Amniotic stem cell (primary cell): ENCODE measurements at regions not wholly inside any gene's neighbourhood (a gene's known extent, or its start where the extent isn't known, plus 50 kb on each side); places are given as distances from the start of the nearest gene placed in this dataset.

Experiments
- DNase-seq: peaks from one replicate; lab custom pipeline; 2025; lab: John Stamatoyannopoulos, UW

GRCh38 chr7:96410126-96410839, 88.4 kb upstream of the SLC25A13 start:
- DNase-seq, result no peak

- no peak for DNase-seq
These were observed 87.0 kb upstream of the SLC25A13 start for GRCh38 chr7:96408881-96409280.

- DNase-seq, result peak; percentile 52
These were observed 85.5 kb upstream of the SLC25A13 start for GRCh38 chr7:96407427-96407826.

- no peak for DNase-seq
These were observed 81.0 kb upstream of the SLC25A13 start for GRCh38 chr7:96402913-96403312.

GRCh38 chr7:96401200-96401599, 79.3 kb upstream of the SLC25A13 start:
- no peak for DNase-seq

- no peak for DNase-seq
These were observed 78.6 kb upstream of the SLC25A13 start for GRCh38 chr7:96400518-96400917.

GRCh38 chr7:96400001-96400400, 78.1 kb upstream of the SLC25A13 start:
- DNase-seq, result no peak

GRCh38 chr7:96397936-96398598, 76.2 kb upstream of the SLC25A13 start:
- no peak for DNase-seq

- peak; percentile 61 for DNase-seq
These were observed 66.9 kb upstream of the SLC25A13 start for GRCh38 chr7:96388620-96389383.

- DNase-seq, result peak; percentile 13
These were observed 66.3 kb upstream of the SLC25A13 start for GRCh38 chr7:96388166-96388565.

GRCh38 chr7:96380111-96380512, 58.2 kb upstream of the SLC25A13 start:
- DNase-seq, result no peak

- DNase-seq, result no peak
These were observed 55.5 kb upstream of the SLC25A13 start for GRCh38 chr7:96377399-96377798.
